HCT116 (cell line): ENCODE measurements at regions not wholly inside any gene's neighbourhood (a gene's known extent, or its start where the extent isn't known, plus 50 kb on each side); places are given as distances from the start of the nearest gene placed in this dataset.

Source experiments
- POLR2AphosphoS5 ChIP-seq: IDR thresholded peaks from 2 replicates; pipeline ENCODE4 v1.6.1; 2011; ENCODE audit warnings: mild to moderate bottlenecking, low read depth, low read length, moderate library complexity
- YY1 ChIP-seq: IDR thresholded peaks from 2 replicates; pipeline ENCODE4 v1.6.1; 2011; ENCODE audit warnings: low read length, low read depth, moderate library complexity, mild to moderate bottlenecking; ENCODE audit not compliant: insufficient replicate concordance; ENCODE audit errors: extremely low read depth
- TF ChIP-seq, protein P1 (sequence below), 3 experiments: fragments of 200-600 bp in 1 of 3; sonication (generic) in 1 of 3; IDR thresholded peaks in 2 of 3; conservative IDR thresholded peaks in 1 of 3; 2 replicates each; pipeline ENCODE4 v1.5.1; 2012 to 2017; ENCODE audit warnings: low read depth in 2 of 3, low read length in 2 of 3, antibody characterized with exemption in 1 of 3, borderline replicate concordance in 1 of 3, control low read depth in 1 of 3, mild to moderate bottlenecking in 1 of 3, mixed read lengths in 1 of 3, mixed run types in 1 of 3, moderate library complexity in 1 of 3; ENCODE audit not compliant: insufficient read depth in 1 of 3
- TF ChIP-seq, protein P2 (sequence below): IDR thresholded peaks from 2 replicates; pipeline ENCODE4 v1.6.1; 2012; ENCODE audit warnings: low read depth

DNA sequence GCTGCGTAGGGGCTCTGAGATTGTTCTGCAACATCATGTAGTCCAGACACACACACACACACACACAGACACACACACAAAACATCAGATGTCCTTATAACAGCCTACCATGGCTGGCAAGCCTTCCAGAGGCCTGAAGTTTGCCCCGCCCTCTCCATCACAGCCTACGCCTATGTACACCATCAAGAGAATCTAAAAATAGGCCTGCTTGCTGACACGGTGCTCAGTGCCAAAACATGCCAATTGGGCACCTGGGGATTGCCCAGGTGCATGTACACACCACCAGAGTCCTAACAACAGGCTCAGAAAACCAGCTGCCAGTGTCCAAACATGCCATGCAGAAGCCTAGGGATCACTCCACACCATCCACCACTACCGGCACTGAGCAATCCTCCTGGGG is 391.7 kb upstream of the SPTLC3 start:
- TF ChIP-seq, protein P1, sequence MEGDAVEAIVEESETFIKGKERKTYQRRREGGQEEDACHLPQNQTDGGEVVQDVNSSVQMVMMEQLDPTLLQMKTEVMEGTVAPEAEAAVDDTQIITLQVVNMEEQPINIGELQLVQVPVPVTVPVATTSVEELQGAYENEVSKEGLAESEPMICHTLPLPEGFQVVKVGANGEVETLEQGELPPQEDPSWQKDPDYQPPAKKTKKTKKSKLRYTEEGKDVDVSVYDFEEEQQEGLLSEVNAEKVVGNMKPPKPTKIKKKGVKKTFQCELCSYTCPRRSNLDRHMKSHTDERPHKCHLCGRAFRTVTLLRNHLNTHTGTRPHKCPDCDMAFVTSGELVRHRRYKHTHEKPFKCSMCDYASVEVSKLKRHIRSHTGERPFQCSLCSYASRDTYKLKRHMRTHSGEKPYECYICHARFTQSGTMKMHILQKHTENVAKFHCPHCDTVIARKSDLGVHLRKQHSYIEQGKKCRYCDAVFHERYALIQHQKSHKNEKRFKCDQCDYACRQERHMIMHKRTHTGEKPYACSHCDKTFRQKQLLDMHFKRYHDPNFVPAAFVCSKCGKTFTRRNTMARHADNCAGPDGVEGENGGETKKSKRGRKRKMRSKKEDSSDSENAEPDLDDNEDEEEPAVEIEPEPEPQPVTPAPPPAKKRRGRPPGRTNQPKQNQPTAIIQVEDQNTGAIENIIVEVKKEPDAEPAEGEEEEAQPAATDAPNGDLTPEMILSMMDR (IDR thresholded peaks at IDR 0.05 in 2 of 3, conservative IDR thresholded peaks at IDR 0.05 in 1 of 3; ENCODE audit: borderline replicate concordance in 1 of 3, insufficient read depth in 1 of 3, low read depth in 2 of 3, low read length in 2 of 3): no peak
- TF ChIP-seq YY1 (no peak), POLR2AphosphoS5 (no peak)
- TF ChIP-seq, protein P2, sequence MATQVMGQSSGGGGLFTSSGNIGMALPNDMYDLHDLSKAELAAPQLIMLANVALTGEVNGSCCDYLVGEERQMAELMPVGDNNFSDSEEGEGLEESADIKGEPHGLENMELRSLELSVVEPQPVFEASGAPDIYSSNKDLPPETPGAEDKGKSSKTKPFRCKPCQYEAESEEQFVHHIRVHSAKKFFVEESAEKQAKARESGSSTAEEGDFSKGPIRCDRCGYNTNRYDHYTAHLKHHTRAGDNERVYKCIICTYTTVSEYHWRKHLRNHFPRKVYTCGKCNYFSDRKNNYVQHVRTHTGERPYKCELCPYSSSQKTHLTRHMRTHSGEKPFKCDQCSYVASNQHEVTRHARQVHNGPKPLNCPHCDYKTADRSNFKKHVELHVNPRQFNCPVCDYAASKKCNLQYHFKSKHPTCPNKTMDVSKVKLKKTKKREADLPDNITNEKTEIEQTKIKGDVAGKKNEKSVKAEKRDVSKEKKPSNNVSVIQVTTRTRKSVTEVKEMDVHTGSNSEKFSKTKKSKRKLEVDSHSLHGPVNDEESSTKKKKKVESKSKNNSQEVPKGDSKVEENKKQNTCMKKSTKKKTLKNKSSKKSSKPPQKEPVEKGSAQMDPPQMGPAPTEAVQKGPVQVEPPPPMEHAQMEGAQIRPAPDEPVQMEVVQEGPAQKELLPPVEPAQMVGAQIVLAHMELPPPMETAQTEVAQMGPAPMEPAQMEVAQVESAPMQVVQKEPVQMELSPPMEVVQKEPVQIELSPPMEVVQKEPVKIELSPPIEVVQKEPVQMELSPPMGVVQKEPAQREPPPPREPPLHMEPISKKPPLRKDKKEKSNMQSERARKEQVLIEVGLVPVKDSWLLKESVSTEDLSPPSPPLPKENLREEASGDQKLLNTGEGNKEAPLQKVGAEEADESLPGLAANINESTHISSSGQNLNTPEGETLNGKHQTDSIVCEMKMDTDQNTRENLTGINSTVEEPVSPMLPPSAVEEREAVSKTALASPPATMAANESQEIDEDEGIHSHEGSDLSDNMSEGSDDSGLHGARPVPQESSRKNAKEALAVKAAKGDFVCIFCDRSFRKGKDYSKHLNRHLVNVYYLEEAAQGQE: no peak
